GM20000 (cell line): ENCODE measurements at regions not wholly inside any gene's neighbourhood (a gene's known extent, or its start where the extent isn't known, plus 50 kb on each side); places are given as distances from the start of the nearest gene placed in this dataset.

Experiments used
- DNase-seq: peaks from one replicate; pipeline ENCODE4 v3.0.0; 2012; ENCODE audit warnings: low spot score
- CTCF ChIP-seq: IDR thresholded peaks from 2 replicates; pipeline ENCODE4 v1.5.1; 2012; ENCODE audit warnings: mild to moderate bottlenecking, control low read depth; ENCODE audit errors: extremely low read depth, missing control alignments

GRCh38 chr13:33717775-33718174, 100.2 kb upstream of the RFC3 start:
- no peak for TF ChIP-seq CTCF
- DNase-seq: no peak

GRCh38 chr13:33721724-33722123, 96.2 kb upstream of the RFC3 start:
- TF ChIP-seq CTCF: no peak
- DNase-seq: no peak

GRCh38 chr13:33722216-33722915, 95.6 kb upstream of the RFC3 start:
- DNase-seq: no peak
- no peak for TF ChIP-seq CTCF

GRCh38 chr13:33723365-33723764, 94.6 kb upstream of the RFC3 start:
- no peak for TF ChIP-seq CTCF
- no peak for DNase-seq

GRCh38 chr13:33723772-33724435, 94.0 kb upstream of the RFC3 start:
- DNase-seq: peak; percentile 62
- peak; percentile 47 for TF ChIP-seq CTCF

- no peak for TF ChIP-seq CTCF
- no peak for DNase-seq
Measured at GRCh38 chr13:33725340-33725739, 92.6 kb upstream of the RFC3 start.

- no peak for TF ChIP-seq CTCF
- no peak for DNase-seq
Measured at GRCh38 chr13:33727297-33728083, 90.5 kb upstream of the RFC3 start.
